ENCODE measurements at regions not wholly inside any gene's neighbourhood (a gene's known extent, or its start where the extent isn't known, plus 50 kb on each side); places are given as distances from the start of the nearest gene placed in this dataset.

DNA sequence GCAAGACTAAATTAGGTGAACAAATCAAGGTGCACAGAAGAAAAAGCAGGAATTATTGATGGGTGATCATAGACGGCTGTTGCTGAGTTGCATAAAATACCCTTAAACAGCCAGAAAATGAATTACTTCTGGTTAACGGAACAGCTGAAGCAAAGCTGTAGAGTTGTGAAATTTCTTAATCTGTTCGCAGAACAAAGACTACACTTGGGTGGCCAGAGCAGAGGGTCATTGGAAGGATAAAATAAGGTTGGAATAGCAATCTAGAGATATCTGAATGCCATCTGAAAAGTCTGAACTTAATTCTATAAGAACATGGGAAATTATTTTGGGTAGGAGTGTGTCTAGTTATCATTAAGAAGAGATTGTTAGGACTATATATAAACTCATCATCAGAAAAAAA lies 339.1 kb upstream of the RSPO3 start:
- TF ChIP-seq, protein P1, sequence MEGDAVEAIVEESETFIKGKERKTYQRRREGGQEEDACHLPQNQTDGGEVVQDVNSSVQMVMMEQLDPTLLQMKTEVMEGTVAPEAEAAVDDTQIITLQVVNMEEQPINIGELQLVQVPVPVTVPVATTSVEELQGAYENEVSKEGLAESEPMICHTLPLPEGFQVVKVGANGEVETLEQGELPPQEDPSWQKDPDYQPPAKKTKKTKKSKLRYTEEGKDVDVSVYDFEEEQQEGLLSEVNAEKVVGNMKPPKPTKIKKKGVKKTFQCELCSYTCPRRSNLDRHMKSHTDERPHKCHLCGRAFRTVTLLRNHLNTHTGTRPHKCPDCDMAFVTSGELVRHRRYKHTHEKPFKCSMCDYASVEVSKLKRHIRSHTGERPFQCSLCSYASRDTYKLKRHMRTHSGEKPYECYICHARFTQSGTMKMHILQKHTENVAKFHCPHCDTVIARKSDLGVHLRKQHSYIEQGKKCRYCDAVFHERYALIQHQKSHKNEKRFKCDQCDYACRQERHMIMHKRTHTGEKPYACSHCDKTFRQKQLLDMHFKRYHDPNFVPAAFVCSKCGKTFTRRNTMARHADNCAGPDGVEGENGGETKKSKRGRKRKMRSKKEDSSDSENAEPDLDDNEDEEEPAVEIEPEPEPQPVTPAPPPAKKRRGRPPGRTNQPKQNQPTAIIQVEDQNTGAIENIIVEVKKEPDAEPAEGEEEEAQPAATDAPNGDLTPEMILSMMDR (IDR thresholded peaks at IDR 0.05): no peak
- TF ChIP-seq POLR2A (IDR thresholded peaks at IDR 0.05; ENCODE audit: low read depth): no peak
- no peak for TF ChIP-seq POLR2AphosphoS5 (IDR thresholded peaks at IDR 0.05)
- TF ChIP-seq EP300 (IDR thresholded peaks at IDR 0.05): no peak
